ENCODE measurements at regions not wholly inside any gene's neighbourhood (a gene's known extent, or its start where the extent isn't known, plus 50 kb on each side); places are given as distances from the start of the nearest gene placed in this dataset.

GRCh38 chr9:81532251-81532650 is 157.1 kb downstream of the TLE1 start:
- ChIA-PET CTCF (no interaction called here), RAD21 (ENCODE audit: unreplicated experiment) (no interaction called here)
- 25% methylated on average over 4 of the region's 4 CpGs for WGBS (ENCODE audit: insufficient coverage, insufficient replicate concordance, low lambda C conversion rate, missing lambda C conversion rate)

More at GRCh38 chr9:81532251-81532650, 157.1 kb downstream of the TLE1 start:
- Histone ChIP-seq H3K36me3 (ENCODE audit: control insufficient read depth in 2 of 2, insufficient read depth in 2 of 2, low read length in 1 of 2) (no peaks in the 10 kb centered on the region), H3K27me3 (replicated peaks in 1 of 2; ENCODE audit: control insufficient read depth in 2 of 2, insufficient read depth in 2 of 2, low read length in 1 of 2) (no peaks in the 10 kb centered on the region), H3K9ac (ENCODE audit: control insufficient read depth, insufficient read depth, low read length) (no peak overlapping the region), H3K4me3 (no peak overlapping the region), H3K9me3 (replicated peaks; ENCODE audit: control insufficient read depth, insufficient read depth, low read length) (no peaks in the 10 kb centered on the region), H2AFZ (ENCODE audit: control insufficient read depth, low read depth, low read length) (no peak overlapping the region), H3K4me1 (ENCODE audit: control insufficient read depth, insufficient read depth, low read length) (no peaks in the 10 kb centered on the region), H3K79me2 (ENCODE audit: control insufficient read depth, insufficient read depth, low read length) (no peaks in the 10 kb centered on the region), H3K4me2 (ENCODE audit: control insufficient read depth, insufficient read depth) (no peak overlapping the region), H3K27ac (ENCODE audit: control insufficient read depth, insufficient read depth) (no peak overlapping the region), H4K20me1 (ENCODE audit: control insufficient read depth, insufficient read depth) (no peaks in the 10 kb centered on the region)
- TF ChIP-seq, protein P1, sequence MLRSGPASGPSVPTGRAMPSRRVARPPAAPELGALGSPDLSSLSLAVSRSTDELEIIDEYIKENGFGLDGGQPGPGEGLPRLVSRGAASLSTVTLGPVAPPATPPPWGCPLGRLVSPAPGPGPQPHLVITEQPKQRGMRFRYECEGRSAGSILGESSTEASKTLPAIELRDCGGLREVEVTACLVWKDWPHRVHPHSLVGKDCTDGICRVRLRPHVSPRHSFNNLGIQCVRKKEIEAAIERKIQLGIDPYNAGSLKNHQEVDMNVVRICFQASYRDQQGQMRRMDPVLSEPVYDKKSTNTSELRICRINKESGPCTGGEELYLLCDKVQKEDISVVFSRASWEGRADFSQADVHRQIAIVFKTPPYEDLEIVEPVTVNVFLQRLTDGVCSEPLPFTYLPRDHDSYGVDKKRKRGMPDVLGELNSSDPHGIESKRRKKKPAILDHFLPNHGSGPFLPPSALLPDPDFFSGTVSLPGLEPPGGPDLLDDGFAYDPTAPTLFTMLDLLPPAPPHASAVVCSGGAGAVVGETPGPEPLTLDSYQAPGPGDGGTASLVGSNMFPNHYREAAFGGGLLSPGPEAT (IDR thresholded peaks at IDR 0.05; ENCODE audit: low read depth), result no peak
- TF ChIP-seq HDAC2 (IDR thresholded peaks at IDR 0.05) (no peak), ZNF24 (IDR thresholded peaks at IDR 0.05) (no peak), EED (IDR thresholded peaks at IDR 0.05; ENCODE audit: low read depth) (no peak), ZSCAN29 (IDR thresholded peaks at IDR 0.05) (no peak), JUND (IDR thresholded peaks at IDR 0.05; ENCODE audit: low read depth, low read length) (no peak), SREBF2 (IDR thresholded peaks at IDR 0.05; ENCODE audit: low read length) (no peak), POLR2AphosphoS2 (IDR thresholded peaks at IDR 0.05; ENCODE audit: low read depth, low read length) (no peak), CBX3 (IDR thresholded peaks at IDR 0.05; ENCODE audit: borderline replicate concordance, low read depth) (no peak), CHD1 (IDR thresholded peaks at IDR 0.05; ENCODE audit: low read depth, low read length) (no peak), ZNF207 (IDR thresholded peaks at IDR 0.05; ENCODE audit: borderline replicate concordance) (no peak), ZNF217 (IDR thresholded peaks at IDR 0.05) (no peak), KLF5 (IDR thresholded peaks at IDR 0.05; ENCODE audit: partially characterized antibody) (no peak), ZBED1 (IDR thresholded peaks at IDR 0.05; ENCODE audit: borderline replicate concordance) (no peak), POU2F2 (IDR thresholded peaks at IDR 0.05; ENCODE audit: borderline replicate concordance, low read depth, low read length) (no peak), ELK1 (IDR thresholded peaks at IDR 0.05; ENCODE audit: low read depth, low read length) (no peak)
- ChIA-PET SMC1A (ENCODE audit: uncharacterized antibody, unreplicated experiment) (no interaction called here), POLR2A (no interaction called here)
- in situ Hi-C loops (cut with MboI) (no loop called here), intact Hi-C loops (cut with micrococcal nuclease; ENCODE audit: unreplicated experiment) (no loop called here)
- BruUV-seq (replicated peaks), result no TSS peak
- DNase-seq (ENCODE audit: low read depth, low spot score), result no peak
- no peak for ATAC-seq
- no peak for FAIRE-seq

Measured in GM12878 (cell line).